IMR-90 (cell line): ENCODE measurements at regions not wholly inside any gene's neighbourhood (a gene's known extent, or its start where the extent isn't known, plus 50 kb on each side); places are given as distances from the start of the nearest gene placed in this dataset.

Source experiments
- ATAC-seq: fragments of 200-7000 bp; cut with Tn5 transposase; 2 replicates; pipeline ENCODE4 v1.9.1; 2020; ENCODE audit warnings: low read depth, mild to moderate bottlenecking, moderate library complexity
- BruUV-seq: library from RNA; stranded (reverse); fragments of 400-500 nt; replicated peaks from 2 replicates; lab custom pipeline; 2021; lab: Mats Ljungman, UMichigan
- CTCF ChIA-PET: fragments of 300-600 bp; formaldehyde crosslinking; extraction: SDS; loops from one replicate; lab custom pipeline; 2021; ENCODE audit warnings: antibody characterized with exemption; lab: Yijun Ruan, JAX
- POLR2A ChIA-PET: fragments of 300-600 bp; sonication (Branson Sonifier 250); formaldehyde crosslinking; loops from one replicate; lab custom pipeline; 2022; ENCODE audit warnings: antibody characterized with exemption; ENCODE audit not compliant: unreplicated experiment; lab: Charles Lee
- DNase-seq: peaks from one replicate; pipeline ENCODE4 v3.0.0; 2013
- H2AFZ ChIP-seq: replicated peaks from 2 replicates; pipeline ENCODE3; 2013; ENCODE audit warnings: low read length, mild to moderate bottlenecking; ENCODE audit not compliant: poor library complexity
- H2AK5ac ChIP-seq: 2 replicates; pipeline ENCODE4 v1.6.1; 2013; ENCODE audit warnings: low read depth, low read length, inconsistent platforms
- H2AK9ac ChIP-seq: replicated peaks from 2 replicates; pipeline ENCODE3; 2013; ENCODE audit warnings: mild to moderate bottlenecking, low read depth, low read length, moderate library complexity; ENCODE audit not compliant: poor library complexity
- H2BK120ac ChIP-seq: 2 replicates; pipeline ENCODE4 v1.6.1; 2013; ENCODE audit warnings: low read depth, low read length, inconsistent platforms
- H2BK15ac ChIP-seq: 3 replicates; pipeline ENCODE4 v1.6.1; 2013; ENCODE audit warnings: low read depth, low read length, inconsistent platforms
- H2BK20ac ChIP-seq: 2 replicates; pipeline ENCODE4 v1.6.1; 2013; ENCODE audit warnings: low read depth, mild to moderate bottlenecking, inconsistent platforms, low read length, moderate library complexity
- H2BK5ac ChIP-seq: 2 replicates; pipeline ENCODE4 v1.6.1; 2013; ENCODE audit warnings: mild to moderate bottlenecking, low read depth, low read length, inconsistent platforms; ENCODE audit not compliant: poor library complexity, severe bottlenecking
- H3K14ac ChIP-seq: replicated peaks from 2 replicates; pipeline ENCODE4 v1.6.1; 2013; ENCODE audit warnings: low read depth, low read length, inconsistent platforms
- H3K18ac ChIP-seq: 2 replicates; pipeline ENCODE4 v1.6.1; 2013; ENCODE audit warnings: low read depth, low read length, control low read depth
- H3K23ac ChIP-seq: 2 replicates; pipeline ENCODE4 v1.6.1; 2013; ENCODE audit warnings: low read depth, low read length, inconsistent platforms
- H3K27ac ChIP-seq: 2 replicates; pipeline ENCODE4 v1.5.1; 2013; ENCODE audit warnings: mild to moderate bottlenecking, control low read depth, low read length; ENCODE audit not compliant: insufficient read depth
- H3K27me3 ChIP-seq: 2 replicates; pipeline ENCODE4 v1.6.1; 2013; ENCODE audit warnings: low read length; ENCODE audit not compliant: control insufficient read depth, insufficient read depth
- H3K36me3 ChIP-seq: 2 replicates; pipeline ENCODE4 v1.6.1; 2013; ENCODE audit warnings: low read length, mixed read lengths; ENCODE audit not compliant: control insufficient read depth, insufficient read depth
- H3K4ac ChIP-seq: 2 replicates; pipeline ENCODE4 v1.6.1; 2013; ENCODE audit warnings: low read depth, low read length, inconsistent platforms
- H3K4me1 ChIP-seq: 2 replicates; pipeline ENCODE4 v1.6.1; 2013; ENCODE audit warnings: low read length, mixed read lengths; ENCODE audit not compliant: control insufficient read depth, insufficient read depth
- H3K4me2 ChIP-seq: 2 replicates; pipeline ENCODE4 v1.6.1; 2013; ENCODE audit warnings: low read depth, mild to moderate bottlenecking, control low read depth, low read length, moderate library complexity
- H3K4me3 ChIP-seq: 2 replicates; pipeline ENCODE4 v1.5.1; 2013; ENCODE audit warnings: low read depth, mild to moderate bottlenecking, control low read depth, low read length, moderate library complexity; ENCODE audit not compliant: insufficient read depth
- H3K56ac ChIP-seq: 2 replicates; pipeline ENCODE4 v1.6.1; 2013; ENCODE audit warnings: low read length, inconsistent platforms; ENCODE audit not compliant: insufficient read depth; ENCODE audit errors: extremely low read depth
- H3K79me1 ChIP-seq, 2 experiments: 2 replicates each; pipeline ENCODE4 v1.6.1; 2013; ENCODE audit warnings: low read length in 2 of 2, inconsistent platforms in 1 of 2, low read depth in 1 of 2
- H3K9ac ChIP-seq: 2 replicates; pipeline ENCODE4 v1.6.1; 2013; ENCODE audit warnings: low read depth, low read length, control low read depth
- H3K9me1 ChIP-seq: 2 replicates; pipeline ENCODE4 v1.6.1; 2013; ENCODE audit warnings: low read length, inconsistent platforms; ENCODE audit not compliant: insufficient read depth
- H3K9me3 ChIP-seq: 2 replicates; pipeline ENCODE4 v1.6.1; 2013; ENCODE audit warnings: low read length; ENCODE audit not compliant: control insufficient read depth, insufficient read depth
- H4K20me1 ChIP-seq: 2 replicates; pipeline ENCODE4 v1.6.1; 2013; ENCODE audit warnings: low read length, inconsistent platforms; ENCODE audit not compliant: insufficient read depth
- H4K5ac ChIP-seq: 2 replicates; pipeline ENCODE4 v1.6.1; 2013; ENCODE audit warnings: mild to moderate bottlenecking, low read depth, low read length, control low read depth
- H4K8ac ChIP-seq, 2 experiments: 2 replicates each; pipeline ENCODE4 v1.6.1; 2013; ENCODE audit warnings: low read depth in 2 of 2, low read length in 2 of 2, control low read depth in 1 of 2, inconsistent platforms in 1 of 2
- H4K91ac ChIP-seq: 2 replicates; pipeline ENCODE4 v1.6.1; 2013; ENCODE audit warnings: low read depth, low read length, inconsistent platforms; ENCODE audit not compliant: insufficient read depth
- CEBPB ChIP-seq: IDR thresholded peaks from 2 replicates; pipeline ENCODE4 v1.6.1; 2012; ENCODE audit warnings: low read depth, low read length, improper control_type of control experiment
- FOS ChIP-seq: fragments of 150-350 bp; IDR thresholded peaks from 2 replicates; pipeline ENCODE4 v1.6.1; 2016; ENCODE audit warnings: low read depth, low read length
- MAFK ChIP-seq: IDR thresholded peaks from 2 replicates; pipeline ENCODE4 v1.6.1; 2012; ENCODE audit warnings: low read depth, low read length, improper control_type of control experiment
- MXI1 ChIP-seq: IDR thresholded peaks from 2 replicates; pipeline ENCODE4 v1.6.1; 2012; ENCODE audit warnings: low read depth, mild to moderate bottlenecking, low read length, moderate library complexity, borderline replicate concordance
- POLR2A ChIP-seq: IDR thresholded peaks from 2 replicates; pipeline ENCODE4 v1.6.1; 2012; ENCODE audit warnings: mild to moderate bottlenecking, low read depth, low read length
- RFX5 ChIP-seq: IDR thresholded peaks from 2 replicates; pipeline ENCODE4 v1.8.0; 2012; ENCODE audit warnings: low read depth, mild to moderate bottlenecking, low read length, moderate library complexity
- USF2 ChIP-seq: fragments of 150-350 bp; IDR thresholded peaks from 2 replicates; pipeline ENCODE4 v1.6.1; 2017; ENCODE audit warnings: mild to moderate bottlenecking, antibody characterized with exemption, low read length, low read depth
- WGBS, 2 experiments: methylation state at CpG; one replicate each; pipeline versions ENCODE4 v1.1.5 to v1.1.7; 2013; ENCODE audit warnings: missing lambda C conversion rate in 2 of 2; ENCODE audit not compliant: insufficient read length in 1 of 2; ENCODE audit errors: extremely low coverage in 2 of 2; 5-methylcytosine and 5-hydroxymethylcytosine counted together
- dilution Hi-C: fragments of 300-500 bp; cut with HindIII; formaldehyde crosslinking; loops from one replicate; pipeline ENCODE4 v1.14.3; 2018; ENCODE audit warnings: low sequenced_read_pairs; ENCODE audit not compliant: unreplicated experiment
- in situ Hi-C: fragments of 300-500 bp; cut with MboI; formaldehyde crosslinking; loops from 3 replicates; pipeline ENCODE4 v1.14.3; 2019; ENCODE audit warnings: low sequenced_read_pairs, inconsistent platforms, mixed read lengths
- intact Hi-C: fragments of 100-400 bp; cut with micrococcal nuclease; formaldehyde crosslinking; loops from 2 replicates; pipeline ENCODE4 v1.10.0; 2022

GRCh38 chr9:24398466-24398865 is 147.2 kb downstream of the IZUMO3 start:
- H2BK120ac ChIP-seq, result no peak overlapping the region
- ATAC-seq (no peak), DNase-seq (no peak)
- H2BK15ac ChIP-seq, result no peak overlapping the region
- no peak overlapping the region for H4K91ac ChIP-seq
- no peak overlapping the region for H2AFZ ChIP-seq
- H2AK9ac ChIP-seq, result no peak overlapping the region
- no peak overlapping the region for H3K4me3 ChIP-seq
- no peak overlapping the region for H3K4ac ChIP-seq
- H4K8ac ChIP-seq, result no peak overlapping the region
- H2BK20ac ChIP-seq, result no peak overlapping the region
- TF ChIP-seq USF2 (no peak), MXI1 (no peak), FOS (no peak), RFX5 (no peak), MAFK (no peak), CEBPB (no peak), POLR2A (no peak)
- no peak overlapping the region for H3K14ac ChIP-seq
- no peaks in the 10 kb centered on the region for H3K27me3 ChIP-seq
- no peaks in the 10 kb centered on the region for H3K36me3 ChIP-seq
- WGBS, 2 experiments, result no CpG with 5 or more reads among the region's 4 CpGs
- no peak overlapping the region for H3K4me2 ChIP-seq
- H3K56ac ChIP-seq, result no peak overlapping the region
- intact Hi-C loops (no loop called here), dilution Hi-C loops (no loop called here), in situ Hi-C loops (no loop called here)
- no peak overlapping the region for H2AK5ac ChIP-seq
- no peaks in the 10 kb centered on the region for H3K9me1 ChIP-seq
- H3K9me3 ChIP-seq, result peaks cover 4% of the 10 kb centered on the region; the same call in 1 of the 2 replicates
- H2BK5ac ChIP-seq, result no peak overlapping the region
- no peak overlapping the region for H3K27ac ChIP-seq
- no peaks in the 10 kb centered on the region for H3K79me1 ChIP-seq
- ChIA-PET CTCF (no interaction called here), POLR2A (no interaction called here)
- H3K9ac ChIP-seq, result no peak overlapping the region
- no peaks in the 10 kb centered on the region for H3K4me1 ChIP-seq
- H3K23ac ChIP-seq, result no peak overlapping the region
- H4K5ac ChIP-seq, result no peak overlapping the region
- no peaks in the 10 kb centered on the region for H4K20me1 ChIP-seq
- no TSS peak for BruUV-seq
- H3K18ac ChIP-seq, result no peak overlapping the region
